ENCODE measurements at regions not wholly inside any gene's neighbourhood (a gene's known extent, or its start where the extent isn't known, plus 50 kb on each side); places are given as distances from the start of the nearest gene placed in this dataset.
A peak's percentile ranks its signal among the peaks of the same experiment; 100 is the strongest.
"Not testable (repeated sequence)": the region's sequence is repeated elsewhere in the genome, so short reads cannot be mapped to it uniquely, and the experiment has no call there.

- no peak for DNase-seq
Measured at GRCh38 chr7:108810756-108811385, 241.2 kb downstream of the DNAJB9 start.

- no peak for DNase-seq
Measured at GRCh38 chr7:108813251-108814014, 243.8 kb downstream of the DNAJB9 start.

- no peak for DNase-seq
Measured at GRCh38 chr7:108815815-108816214, 246.1 kb downstream of the DNAJB9 start.

- no peak for DNase-seq
Measured at GRCh38 chr7:108818742-108819141, 249.1 kb downstream of the DNAJB9 start.

- DNase-seq: no peak
Measured at GRCh38 chr7:108824840-108825580, 255.3 kb downstream of the DNAJB9 start.

- DNase-seq: no peak
Measured at GRCh38 chr7:108825581-108825909, 255.9 kb downstream of the DNAJB9 start.

GRCh38 chr7:108836256-108836655 is 266.6 kb downstream of the DNAJB9 start:
- DNase-seq: no peak

- DNase-seq: peak in 2 of 58 donors; percentile 1 to 19
Measured at GRCh38 chr7:108838198-108838597, 268.5 kb downstream of the DNAJB9 start.

GRCh38 chr7:108839076-108839475 is 269.4 kb downstream of the DNAJB9 start:
- DNase-seq: no peak

GRCh38 chr7:108845951-108846350 is 276.3 kb downstream of the DNAJB9 start:
- DNase-seq: no peak

GRCh38 chr7:108846471-108846870 is 276.8 kb downstream of the DNAJB9 start:
- no peak for DNase-seq

GRCh38 chr7:108848486-108848885 is 278.8 kb downstream of the DNAJB9 start:
- DNase-seq: no peak

GRCh38 chr7:108860615-108861014 is 290.9 kb downstream of the DNAJB9 start:
- no peak for DNase-seq

- DNase-seq: no peak
Measured at GRCh38 chr7:108861071-108861470, 291.4 kb downstream of the DNAJB9 start.

GRCh38 chr7:108863227-108863848 is 293.7 kb downstream of the DNAJB9 start:
- DNase-seq: peak in 1 of 58 donors; percentile 0

- no peak for DNase-seq
Measured at GRCh38 chr7:108869070-108869469, 299.4 kb downstream of the DNAJB9 start.

GRCh38 chr7:108875139-108875538 is 305.5 kb downstream of the DNAJB9 start:
- DNase-seq: no peak

GRCh38 chr7:108890862-108891261 is 321.2 kb downstream of the DNAJB9 start:
- DNase-seq: no peak

- no peak for DNase-seq
Measured at GRCh38 chr7:108908456-108908855, 338.8 kb downstream of the DNAJB9 start.

GRCh38 chr7:108911016-108911415 is 341.3 kb downstream of the DNAJB9 start:
- no peak for DNase-seq

GRCh38 chr7:108920490-108920889 is 350.8 kb downstream of the DNAJB9 start:
- no peak for DNase-seq

GRCh38 chr7:108943048-108943447 is 373.4 kb downstream of the DNAJB9 start:
- not testable (repeated sequence) for DNase-seq

Data from anterior cingulate cortex (tissue), 58 donors.